ENCODE measurements at regions not wholly inside any gene's neighbourhood (a gene's known extent, or its start where the extent isn't known, plus 50 kb on each side); places are given as distances from the start of the nearest gene placed in this dataset.

DNA sequence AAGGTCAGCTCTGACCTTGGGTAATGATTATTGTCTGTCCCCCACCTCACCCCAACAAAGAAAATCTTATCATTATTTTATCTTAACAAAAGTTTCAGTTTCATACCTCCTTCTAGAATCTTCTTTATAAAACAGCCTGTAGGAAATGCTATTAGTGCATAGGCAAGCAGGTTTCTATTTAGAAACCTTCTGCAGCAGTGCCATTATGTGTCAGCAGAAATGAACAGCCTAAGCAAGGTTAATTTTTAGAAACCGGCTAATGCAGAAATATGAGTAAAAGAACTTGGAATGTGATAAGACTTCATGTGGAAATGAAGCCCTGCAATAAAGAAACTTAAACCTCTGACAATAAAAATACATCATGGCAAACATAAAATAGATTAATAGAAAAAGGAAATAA is 814.4 kb downstream of the FSCB start:
- Histone ChIP-seq H3K27ac (ENCODE audit: low read length) (no peak overlapping the region), H3K4me3 (ENCODE audit: low read depth in 2 of 2, low read length in 2 of 2) (no peak overlapping the region), H3K27me3 (ENCODE audit: control insufficient read depth, insufficient read depth, low read length) (no peaks in the 10 kb centered on the region), H3K9me3 (ENCODE audit: control insufficient read depth, insufficient read depth, low read depth, low read length) (no peaks in the 10 kb centered on the region), H3K4me1 (ENCODE audit: control insufficient read depth, insufficient read depth, low read length) (no peaks in the 10 kb centered on the region), H3K36me3 (ENCODE audit: control insufficient read depth, insufficient read depth, low read length) (no peaks in the 10 kb centered on the region)
- no peak for TF ChIP-seq SIN3A (IDR thresholded peaks at IDR 0.05; ENCODE audit: borderline replicate concordance, insufficient read depth, low read depth, low read length)
- TF ChIP-seq, protein P1, sequence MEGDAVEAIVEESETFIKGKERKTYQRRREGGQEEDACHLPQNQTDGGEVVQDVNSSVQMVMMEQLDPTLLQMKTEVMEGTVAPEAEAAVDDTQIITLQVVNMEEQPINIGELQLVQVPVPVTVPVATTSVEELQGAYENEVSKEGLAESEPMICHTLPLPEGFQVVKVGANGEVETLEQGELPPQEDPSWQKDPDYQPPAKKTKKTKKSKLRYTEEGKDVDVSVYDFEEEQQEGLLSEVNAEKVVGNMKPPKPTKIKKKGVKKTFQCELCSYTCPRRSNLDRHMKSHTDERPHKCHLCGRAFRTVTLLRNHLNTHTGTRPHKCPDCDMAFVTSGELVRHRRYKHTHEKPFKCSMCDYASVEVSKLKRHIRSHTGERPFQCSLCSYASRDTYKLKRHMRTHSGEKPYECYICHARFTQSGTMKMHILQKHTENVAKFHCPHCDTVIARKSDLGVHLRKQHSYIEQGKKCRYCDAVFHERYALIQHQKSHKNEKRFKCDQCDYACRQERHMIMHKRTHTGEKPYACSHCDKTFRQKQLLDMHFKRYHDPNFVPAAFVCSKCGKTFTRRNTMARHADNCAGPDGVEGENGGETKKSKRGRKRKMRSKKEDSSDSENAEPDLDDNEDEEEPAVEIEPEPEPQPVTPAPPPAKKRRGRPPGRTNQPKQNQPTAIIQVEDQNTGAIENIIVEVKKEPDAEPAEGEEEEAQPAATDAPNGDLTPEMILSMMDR (IDR thresholded peaks at IDR 0.05) = no peak
- TF ChIP-seq TCF7L2 (IDR thresholded peaks at IDR 0.05; ENCODE audit: low read depth, low read length) = no peak
- ChIA-PET POLR2A (no interaction called here), CTCF (no interaction called here)
- DNase-seq (ENCODE audit: low read depth, low spot score) = no peak
- ATAC-seq = no peak
- in situ Hi-C loops (cut with HindIII; ENCODE audit: low pct_unique_long_range_greater_than_20kb, low sequenced_read_pairs) = no loop called here
- intact Hi-C loops (cut with micrococcal nuclease; ENCODE audit: unreplicated experiment) = no loop called here
- BruUV-seq (replicated peaks) = no TSS peak

DNA sequence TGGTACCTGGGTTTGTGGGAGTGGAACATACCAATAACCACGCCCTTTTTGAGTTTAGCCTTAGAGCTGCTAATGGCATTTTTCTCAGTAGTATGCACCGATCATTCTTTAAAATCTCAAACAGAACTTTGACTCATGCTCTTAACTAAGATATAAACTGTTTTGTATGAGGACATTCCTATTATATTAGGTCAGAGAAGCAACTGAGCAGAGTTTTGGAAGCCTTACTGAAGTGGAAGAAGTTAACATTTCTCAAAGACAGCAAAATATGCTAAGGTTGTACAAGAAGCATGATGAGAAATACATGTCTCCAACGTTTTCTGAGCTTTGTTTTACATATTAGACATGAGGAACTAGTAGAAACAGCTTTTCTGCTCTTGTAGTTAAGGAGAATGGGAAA is 819.2 kb downstream of the FSCB start:
- Histone ChIP-seq H3K4me1 (ENCODE audit: control insufficient read depth, insufficient read depth, low read length) (no peaks in the 10 kb centered on the region), H3K36me3 (ENCODE audit: control insufficient read depth, insufficient read depth, low read length) (no peaks in the 10 kb centered on the region), H3K9me3 (ENCODE audit: control insufficient read depth, insufficient read depth, low read depth, low read length) (no peaks in the 10 kb centered on the region), H3K27ac (ENCODE audit: low read length) (no peak overlapping the region), H3K4me3 (ENCODE audit: low read depth in 2 of 2, low read length in 2 of 2) (no peak overlapping the region), H3K27me3 (ENCODE audit: control insufficient read depth, insufficient read depth, low read length) (no peaks in the 10 kb centered on the region)
- intact Hi-C loops (cut with micrococcal nuclease; ENCODE audit: unreplicated experiment) = no loop called here
- POLR2A ChIA-PET = no interaction called here
- in situ Hi-C loops (cut with HindIII; ENCODE audit: low pct_unique_long_range_greater_than_20kb, low sequenced_read_pairs) = no loop called here
- DNase-seq (ENCODE audit: low read depth, low spot score) (no peak), ATAC-seq (no peak)
- no TSS peak for BruUV-seq (replicated peaks)
- no peak for TF ChIP-seq SIN3A (IDR thresholded peaks at IDR 0.05; ENCODE audit: borderline replicate concordance, insufficient read depth, low read depth, low read length)
- TF ChIP-seq, protein P1 (IDR thresholded peaks at IDR 0.05) = no peak
- TF ChIP-seq, protein P2, sequence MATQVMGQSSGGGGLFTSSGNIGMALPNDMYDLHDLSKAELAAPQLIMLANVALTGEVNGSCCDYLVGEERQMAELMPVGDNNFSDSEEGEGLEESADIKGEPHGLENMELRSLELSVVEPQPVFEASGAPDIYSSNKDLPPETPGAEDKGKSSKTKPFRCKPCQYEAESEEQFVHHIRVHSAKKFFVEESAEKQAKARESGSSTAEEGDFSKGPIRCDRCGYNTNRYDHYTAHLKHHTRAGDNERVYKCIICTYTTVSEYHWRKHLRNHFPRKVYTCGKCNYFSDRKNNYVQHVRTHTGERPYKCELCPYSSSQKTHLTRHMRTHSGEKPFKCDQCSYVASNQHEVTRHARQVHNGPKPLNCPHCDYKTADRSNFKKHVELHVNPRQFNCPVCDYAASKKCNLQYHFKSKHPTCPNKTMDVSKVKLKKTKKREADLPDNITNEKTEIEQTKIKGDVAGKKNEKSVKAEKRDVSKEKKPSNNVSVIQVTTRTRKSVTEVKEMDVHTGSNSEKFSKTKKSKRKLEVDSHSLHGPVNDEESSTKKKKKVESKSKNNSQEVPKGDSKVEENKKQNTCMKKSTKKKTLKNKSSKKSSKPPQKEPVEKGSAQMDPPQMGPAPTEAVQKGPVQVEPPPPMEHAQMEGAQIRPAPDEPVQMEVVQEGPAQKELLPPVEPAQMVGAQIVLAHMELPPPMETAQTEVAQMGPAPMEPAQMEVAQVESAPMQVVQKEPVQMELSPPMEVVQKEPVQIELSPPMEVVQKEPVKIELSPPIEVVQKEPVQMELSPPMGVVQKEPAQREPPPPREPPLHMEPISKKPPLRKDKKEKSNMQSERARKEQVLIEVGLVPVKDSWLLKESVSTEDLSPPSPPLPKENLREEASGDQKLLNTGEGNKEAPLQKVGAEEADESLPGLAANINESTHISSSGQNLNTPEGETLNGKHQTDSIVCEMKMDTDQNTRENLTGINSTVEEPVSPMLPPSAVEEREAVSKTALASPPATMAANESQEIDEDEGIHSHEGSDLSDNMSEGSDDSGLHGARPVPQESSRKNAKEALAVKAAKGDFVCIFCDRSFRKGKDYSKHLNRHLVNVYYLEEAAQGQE (IDR thresholded peaks at IDR 0.05; ENCODE audit: insufficient read depth in 1 of 2, low read depth in 2 of 2, low read length in 1 of 2) = no peak
- no peak for TF ChIP-seq POLR2AphosphoS5 (IDR thresholded peaks at IDR 0.05; ENCODE audit: low read depth, low read length)
- TF ChIP-seq TCF7L2 (IDR thresholded peaks at IDR 0.05; ENCODE audit: low read depth, low read length) = no peak
- CTCF ChIA-PET = no interaction called here

DNA sequence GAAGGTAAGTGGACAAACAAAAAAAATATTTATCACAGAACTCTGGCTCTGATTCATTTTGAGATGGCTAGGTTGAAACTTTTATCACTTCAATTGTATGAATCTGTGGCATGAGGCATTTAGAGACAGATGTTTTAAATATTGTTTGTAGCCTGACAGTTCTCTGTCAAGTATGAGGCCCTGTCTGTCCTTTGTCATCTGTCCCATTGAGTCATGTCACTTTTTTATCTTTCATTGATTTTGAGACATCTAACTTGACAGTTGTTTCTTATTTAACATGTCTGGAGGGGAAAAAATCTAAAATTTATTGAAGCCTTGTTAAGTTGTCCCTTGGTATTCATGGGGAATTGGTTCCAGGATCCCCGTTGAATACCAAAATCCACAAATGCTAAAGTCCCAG is 829.5 kb downstream of the FSCB start:
- Histone ChIP-seq H3K36me3 (ENCODE audit: control insufficient read depth, insufficient read depth, low read length) (no peaks in the 10 kb centered on the region), H3K4me1 (ENCODE audit: control insufficient read depth, insufficient read depth, low read length) (no peaks in the 10 kb centered on the region), H3K9me3 (ENCODE audit: control insufficient read depth, insufficient read depth, low read depth, low read length) (no peaks in the 10 kb centered on the region), H3K27me3 (ENCODE audit: control insufficient read depth, insufficient read depth, low read length) (no peaks in the 10 kb centered on the region), H3K4me3 (ENCODE audit: low read depth in 2 of 2, low read length in 2 of 2) (no peak overlapping the region), H3K27ac (ENCODE audit: low read length) (no peak overlapping the region)
- POLR2A ChIA-PET = no interaction called here
- TF ChIP-seq, protein P2 (IDR thresholded peaks at IDR 0.05; ENCODE audit: insufficient read depth in 1 of 2, low read depth in 2 of 2, low read length in 1 of 2) = no peak
- no peak for TF ChIP-seq TCF7L2 (IDR thresholded peaks at IDR 0.05; ENCODE audit: low read depth, low read length)
- TF ChIP-seq, protein P1 (IDR thresholded peaks at IDR 0.05) = no peak
- DNase-seq (ENCODE audit: low read depth, low spot score) = no peak
- ATAC-seq = no peak
- CTCF ChIA-PET = no interaction called here
- BruUV-seq (replicated peaks) = no TSS peak
- in situ Hi-C loops (cut with HindIII; ENCODE audit: low pct_unique_long_range_greater_than_20kb, low sequenced_read_pairs) (no loop called here), intact Hi-C loops (cut with micrococcal nuclease; ENCODE audit: unreplicated experiment) (no loop called here)

Measured in Panc1 (cell line).